HAP-1 (cell line): ENCODE measurements at regions not wholly inside any gene's neighbourhood (a gene's known extent, or its start where the extent isn't known, plus 50 kb on each side); places are given as distances from the start of the nearest gene placed in this dataset.
"Not testable (repeated sequence)": the region's sequence is repeated elsewhere in the genome, so short reads cannot be mapped to it uniquely, and the experiment has no call there.

ENCODE experiments used
- DNase-seq, 2 experiments: peaks; one replicate each; pipeline ENCODE4 v3.0.0-alpha.2; 2016 to 2020; ENCODE audit warnings: low spot score in 2 of 2
- H3K27me3 ChIP-seq: fragments of 250-450 bp; sonication (Bioruptor Pico); 2 replicates; pipeline ENCODE4 v1.5.1; 2020; ENCODE audit warnings: low read depth, mild to moderate bottlenecking, moderate library complexity
- H3K36me3 ChIP-seq: fragments of 250-450 bp; sonication (Bioruptor Pico); replicated peaks from 2 replicates; pipeline ENCODE4 v1.5.1; 2020; ENCODE audit warnings: mild to moderate bottlenecking
- H3K4me1 ChIP-seq: fragments of 250-450 bp; sonication (Bioruptor Pico); 2 replicates; pipeline ENCODE4 v1.5.1; 2020; ENCODE audit warnings: mild to moderate bottlenecking
- H3K4me3 ChIP-seq: fragments of 250-450 bp; sonication (Bioruptor Pico); 2 replicates; pipeline ENCODE4 v1.5.1; 2020; ENCODE audit warnings: mild to moderate bottlenecking, moderate library complexity
- H3K9me3 ChIP-seq: fragments of 250-450 bp; sonication (Bioruptor Pico); 2 replicates; pipeline ENCODE4 v1.5.1; 2020; ENCODE audit warnings: mild to moderate bottlenecking, moderate library complexity
- in situ Hi-C: fragments of 300-500 bp; cut with MboI; formaldehyde crosslinking; loops from 3 replicates; pipeline ENCODE4 v1.14.3; 2020; ENCODE audit warnings: low sequenced_read_pairs, inconsistent platforms, mixed read lengths

DNA sequence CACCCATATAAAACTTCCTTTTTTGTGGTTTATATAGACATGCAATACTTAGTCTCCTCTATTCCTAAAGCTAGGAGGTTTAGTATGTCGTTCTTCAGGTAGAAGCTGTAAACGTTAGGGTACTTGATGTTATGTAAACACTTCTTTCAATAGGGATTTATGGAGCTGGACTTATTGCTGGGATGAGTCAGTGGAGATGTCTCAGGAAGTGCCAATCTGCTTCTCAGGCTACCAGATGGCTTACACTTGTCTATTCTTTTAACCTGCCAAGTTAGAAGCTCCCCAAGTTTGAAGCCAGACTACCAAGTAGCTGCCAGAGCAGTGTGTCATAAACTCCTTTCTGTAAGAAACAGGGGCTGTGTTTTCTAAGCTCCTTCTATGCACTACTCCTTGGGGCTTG lies 756.5 kb upstream of the LRRTM1 start:
- DNase-seq: no peak
- no peaks in the 10 kb centered on the region for H3K4me1 ChIP-seq
- no peak overlapping the region for H3K4me3 ChIP-seq
- in situ Hi-C loops: no loop called here
- H3K27me3 ChIP-seq: no peaks in the 10 kb centered on the region
- H3K9me3 ChIP-seq: no peaks in the 10 kb centered on the region; the same call in 1 of the 2 replicates
- no peaks in the 10 kb centered on the region for H3K36me3 ChIP-seq

DNA sequence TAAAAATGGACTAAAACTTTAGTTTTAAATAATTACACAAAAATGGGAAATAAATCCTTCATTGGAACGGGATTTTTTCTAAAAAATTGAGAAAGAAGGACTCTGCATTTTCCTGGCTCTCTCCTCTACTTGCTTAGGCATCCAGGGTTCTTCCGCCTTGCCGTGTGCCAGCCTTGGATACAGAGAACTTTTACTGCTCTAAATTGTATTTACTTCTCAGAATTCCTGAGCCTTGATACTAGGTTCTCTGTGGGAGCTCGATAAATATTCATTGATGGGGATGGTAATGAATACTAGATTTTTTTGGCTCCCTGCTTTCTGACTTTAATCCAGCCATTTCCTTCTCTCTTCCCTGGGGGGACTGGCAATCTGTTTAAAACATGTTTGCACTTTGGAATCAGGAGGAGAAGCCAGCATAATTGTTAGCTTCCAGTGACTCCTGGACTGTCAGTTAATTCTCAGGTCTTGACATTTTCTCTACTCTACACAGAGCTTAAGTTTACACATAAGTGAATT lies 746.1 kb upstream of the LRRTM1 start:
- in situ Hi-C loops: no loop called here
- H3K4me3 ChIP-seq: no peak overlapping the region

DNA sequence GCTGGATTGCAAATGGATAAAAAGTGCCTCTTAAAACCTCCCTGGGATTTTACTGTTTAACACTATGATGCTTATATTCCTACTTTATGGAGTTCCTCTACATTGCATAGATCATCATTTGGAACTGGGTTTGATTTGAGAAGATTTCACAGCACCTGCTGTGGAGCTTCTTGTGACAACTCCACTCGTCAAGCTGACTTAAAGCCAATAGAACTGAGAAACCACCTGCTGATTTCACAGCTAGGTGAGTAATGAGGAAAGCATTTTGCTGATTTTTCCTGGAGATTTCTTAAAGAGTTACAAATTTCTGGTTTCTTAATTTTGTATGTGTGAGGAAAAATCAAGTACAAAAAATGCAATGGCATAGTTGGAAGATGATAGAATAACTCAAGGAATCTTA lies 739.1 kb upstream of the LRRTM1 start:
- in situ Hi-C loops: no loop called here
- no peak overlapping the region for H3K4me3 ChIP-seq
- no peaks in the 10 kb centered on the region for H3K27me3 ChIP-seq
- H3K36me3 ChIP-seq: no peaks in the 10 kb centered on the region
- DNase-seq: no peak
- H3K4me1 ChIP-seq: peaks cover 16% of the 10 kb centered on the region
- no peaks in the 10 kb centered on the region for H3K9me3 ChIP-seq

More for the DNA sequence above, 746.1 kb upstream of the LRRTM1 start:
- Histone ChIP-seq H3K4me1 (peaks cover 28% of the 10 kb centered on the region), H3K36me3 (no peaks in the 10 kb centered on the region), H3K9me3 (no peaks in the 10 kb centered on the region), H3K27me3 (no peaks in the 10 kb centered on the region)
- no peak for DNase-seq

DNA sequence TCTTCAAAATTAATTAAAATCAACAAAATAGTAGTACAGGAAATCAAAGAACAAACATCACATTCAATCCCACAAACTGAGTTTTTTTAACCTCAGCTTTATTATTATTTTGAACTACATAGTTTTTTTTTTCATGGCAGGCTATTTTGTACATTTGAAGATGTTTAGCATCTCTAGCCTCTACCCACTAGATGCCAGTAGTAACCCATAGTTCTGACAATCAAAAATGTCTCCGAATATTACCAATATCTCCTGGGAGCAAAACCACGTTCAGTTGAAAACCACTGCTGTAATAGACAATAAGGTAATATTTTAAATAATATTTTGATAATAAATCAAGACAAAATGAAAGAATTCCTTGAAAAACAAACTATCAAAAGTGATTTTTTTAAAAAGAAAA lies 702.6 kb upstream of the LRRTM1 start:
- in situ Hi-C loops: no loop called here

DNA sequence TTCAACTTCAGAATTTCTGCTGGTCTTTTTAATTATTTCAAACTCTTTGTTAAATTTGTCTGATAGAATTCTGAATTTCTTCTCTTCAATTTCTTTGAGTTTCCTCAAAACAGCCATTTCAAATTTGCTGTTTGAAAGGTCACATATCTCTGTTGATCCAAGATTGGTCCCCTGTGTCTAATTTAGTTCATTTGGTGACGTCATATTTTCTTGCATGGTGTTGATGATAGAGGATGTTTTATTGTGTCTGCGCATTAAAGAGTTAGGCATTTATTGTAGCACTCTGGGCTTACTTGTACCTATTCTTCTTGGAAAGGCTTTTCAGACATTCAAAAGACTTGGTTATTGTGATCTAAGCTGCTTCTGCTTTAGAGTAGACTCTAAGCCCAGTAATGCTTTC lies 698.4 kb upstream of the LRRTM1 start:
- Histone ChIP-seq H3K27me3 (no peaks in the 10 kb centered on the region), H3K36me3 (no peaks in the 10 kb centered on the region)
- in situ Hi-C loops: no loop called here

More for the DNA sequence above, 702.6 kb upstream of the LRRTM1 start:
- DNase-seq: no peak
- H3K36me3 ChIP-seq: no peaks in the 10 kb centered on the region
- no peaks in the 10 kb centered on the region for H3K4me1 ChIP-seq
- no peaks in the 10 kb centered on the region for H3K27me3 ChIP-seq
- no peaks in the 10 kb centered on the region for H3K9me3 ChIP-seq
- no peak overlapping the region for H3K4me3 ChIP-seq

DNA sequence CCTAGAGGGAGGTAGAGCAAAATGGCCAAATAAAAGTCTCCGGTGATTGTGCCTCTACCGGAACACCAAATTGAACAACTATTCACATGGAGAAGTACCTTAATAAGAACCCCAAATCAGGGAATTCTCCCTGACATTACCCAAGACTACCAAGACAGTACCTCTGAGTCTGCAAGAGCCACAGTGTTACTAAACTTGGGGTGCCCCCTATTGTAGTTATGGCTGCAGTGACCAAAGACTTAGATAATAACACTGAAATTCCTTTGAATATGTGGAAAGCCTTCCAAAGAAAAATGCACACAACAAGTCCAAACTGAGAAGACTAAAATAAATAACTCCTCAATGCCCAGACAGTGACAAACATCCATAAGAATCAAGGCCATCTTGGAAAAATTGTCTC lies 682.9 kb upstream of the LRRTM1 start:
- Histone ChIP-seq H3K4me1 (no peaks in the 10 kb centered on the region), H3K36me3 (no peaks in the 10 kb centered on the region), H3K27me3 (no peaks in the 10 kb centered on the region), H3K9me3 (peaks cover 4% of the 10 kb centered on the region), H3K4me3 (no peak overlapping the region)
- in situ Hi-C loops: no loop called here
- no peak for DNase-seq

More for the DNA sequence above, 698.4 kb upstream of the LRRTM1 start:
- Histone ChIP-seq H3K4me3 (no peak overlapping the region), H3K9me3 (no peaks in the 10 kb centered on the region; the same call in 1 of the 2 replicates), H3K4me1 (no peaks in the 10 kb centered on the region)
- no peak for DNase-seq

DNA sequence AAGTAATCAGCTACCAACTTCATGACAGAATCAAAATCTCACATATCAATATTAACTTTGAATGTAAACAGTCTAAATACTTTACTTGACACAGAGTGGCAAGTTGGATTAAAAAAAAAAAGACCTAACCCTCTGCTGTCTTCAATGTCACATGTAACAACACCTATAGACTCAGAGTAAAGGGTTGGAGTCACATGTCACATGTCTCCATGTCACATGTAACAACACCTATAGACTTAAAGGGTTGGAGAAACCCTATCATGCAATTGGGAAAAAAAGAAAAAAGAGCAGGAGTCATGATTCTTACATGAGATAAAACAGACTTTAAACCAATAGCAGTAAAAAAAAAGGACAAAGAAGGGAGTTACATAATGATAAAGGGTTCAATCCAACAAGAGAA lies 665.3 kb upstream of the LRRTM1 start:
- no peaks in the 10 kb centered on the region for H3K4me1 ChIP-seq
- H3K4me3 ChIP-seq: no peak overlapping the region
- no peaks in the 10 kb centered on the region for H3K27me3 ChIP-seq
- H3K36me3 ChIP-seq: no peaks in the 10 kb centered on the region
- in situ Hi-C loops: no loop called here
- no peaks in the 10 kb centered on the region; the same call in 1 of the 2 replicates for H3K9me3 ChIP-seq
- DNase-seq: no peak

DNA sequence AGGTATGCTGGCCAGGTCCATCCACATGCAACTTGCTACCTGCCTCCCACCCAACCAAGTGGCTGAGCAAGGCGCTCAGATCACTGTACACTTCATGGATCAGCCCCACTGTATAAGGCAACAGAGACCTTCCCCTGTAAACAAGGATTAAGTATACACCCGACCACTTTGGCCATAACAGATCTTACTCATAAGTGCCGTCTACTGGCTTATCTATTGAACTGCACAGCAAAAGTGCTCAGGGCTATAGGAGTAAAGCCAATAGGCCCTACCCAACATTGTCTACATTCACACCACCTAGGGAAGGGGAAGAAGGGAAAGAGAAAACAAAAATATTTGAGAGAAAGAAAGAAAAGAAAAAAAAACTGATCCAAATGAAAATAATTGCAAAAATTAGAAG lies 663.9 kb upstream of the LRRTM1 start:
- DNase-seq: no peak
- Histone ChIP-seq H3K4me1 (no peaks in the 10 kb centered on the region), H3K36me3 (no peaks in the 10 kb centered on the region), H3K9me3 (no peaks in the 10 kb centered on the region; the same call in 1 of the 2 replicates), H3K27me3 (no peaks in the 10 kb centered on the region), H3K4me3 (no peak overlapping the region)
- in situ Hi-C loops: no loop called here

DNA sequence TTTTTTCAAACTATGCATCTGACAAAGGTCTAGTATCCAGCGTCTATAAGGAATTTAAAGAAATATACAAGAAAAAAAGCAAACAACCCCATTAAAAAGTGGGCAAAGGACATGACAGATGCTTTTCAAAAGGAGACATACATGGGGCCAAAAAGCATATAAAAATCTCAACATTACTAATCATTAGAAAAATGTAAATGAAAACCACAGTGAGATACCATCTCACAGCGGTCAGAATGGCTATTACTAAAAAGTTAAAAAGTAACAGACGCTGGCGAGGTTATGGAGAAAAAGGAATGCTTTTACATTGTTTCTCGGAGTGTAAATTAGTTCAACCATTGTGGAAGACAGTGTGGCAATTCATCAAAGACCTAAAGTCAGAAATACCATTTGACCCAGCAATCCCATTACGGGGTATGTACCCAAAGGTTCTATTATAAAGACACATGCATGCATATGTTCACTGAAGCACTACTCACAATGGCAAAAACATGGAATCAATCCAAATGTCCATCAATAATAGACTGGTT lies 643.1 kb upstream of the LRRTM1 start:
- 0 out of 2 replicates have a peak, but pooled peaks cover 3% of the 10 kb centered on the region for H3K4me1 ChIP-seq
- H3K4me3 ChIP-seq: no peak overlapping the region
- no peaks in the 10 kb centered on the region for H3K36me3 ChIP-seq
- peaks cover 2% of the 10 kb centered on the region; the same call in 1 of the 2 replicates for H3K9me3 ChIP-seq
- H3K27me3 ChIP-seq: no peaks in the 10 kb centered on the region
- DNase-seq: no peak
- in situ Hi-C loops: no loop called here

DNA sequence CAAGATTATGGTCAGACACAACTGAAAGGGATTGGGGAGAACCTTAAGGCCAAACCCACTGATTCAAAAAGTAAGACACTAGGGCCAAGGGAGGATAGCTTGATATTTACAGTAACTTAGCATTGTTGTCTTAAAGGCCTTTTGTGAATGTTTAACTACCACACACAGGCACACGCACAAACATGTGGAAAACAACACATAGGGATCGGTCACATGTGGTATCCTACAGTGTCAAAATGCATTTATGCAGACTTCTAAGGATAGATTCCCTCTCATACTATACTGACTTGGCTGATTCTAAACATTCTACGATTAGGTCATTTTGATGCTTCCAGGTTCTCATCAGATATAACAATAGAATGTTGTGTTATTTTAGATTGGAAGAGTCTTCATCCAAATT lies 638.9 kb upstream of the LRRTM1 start:
- H3K9me3 ChIP-seq: peaks cover 2% of the 10 kb centered on the region; the same call in 1 of the 2 replicates
- in situ Hi-C loops: no loop called here

DNA sequence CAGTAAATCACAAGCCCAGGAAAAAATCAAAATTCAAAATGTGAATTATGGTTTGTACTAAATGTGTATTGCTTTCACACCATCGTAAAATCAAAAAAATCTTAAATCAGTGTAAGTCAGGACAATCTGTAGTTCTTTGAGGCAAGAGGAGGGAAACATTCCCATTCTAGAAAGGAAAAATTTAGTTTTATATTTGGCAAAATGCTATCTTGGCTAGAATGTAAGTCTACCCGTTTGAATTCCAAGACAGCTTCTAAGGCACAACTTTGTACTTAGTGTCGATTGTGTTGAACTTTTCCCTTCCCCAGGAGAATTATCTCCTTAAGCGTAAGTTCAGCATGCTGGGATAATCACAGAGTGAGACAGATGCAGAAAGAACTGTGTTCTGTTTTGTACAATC lies 638.2 kb upstream of the LRRTM1 start:
- no peaks in the 10 kb centered on the region for H3K27me3 ChIP-seq
- H3K9me3 ChIP-seq: peaks cover 2% of the 10 kb centered on the region; the same call in 1 of the 2 replicates
- no peak for DNase-seq
- in situ Hi-C loops: no loop called here
- H3K36me3 ChIP-seq: no peaks in the 10 kb centered on the region
- H3K4me1 ChIP-seq: no peaks in the 10 kb centered on the region
- H3K4me3 ChIP-seq: no peak overlapping the region

More for the DNA sequence above, 638.9 kb upstream of the LRRTM1 start:
- Histone ChIP-seq H3K4me1 (no peaks in the 10 kb centered on the region), H3K27me3 (no peaks in the 10 kb centered on the region), H3K4me3 (no peak overlapping the region), H3K36me3 (no peaks in the 10 kb centered on the region)
- no peak for DNase-seq

DNA sequence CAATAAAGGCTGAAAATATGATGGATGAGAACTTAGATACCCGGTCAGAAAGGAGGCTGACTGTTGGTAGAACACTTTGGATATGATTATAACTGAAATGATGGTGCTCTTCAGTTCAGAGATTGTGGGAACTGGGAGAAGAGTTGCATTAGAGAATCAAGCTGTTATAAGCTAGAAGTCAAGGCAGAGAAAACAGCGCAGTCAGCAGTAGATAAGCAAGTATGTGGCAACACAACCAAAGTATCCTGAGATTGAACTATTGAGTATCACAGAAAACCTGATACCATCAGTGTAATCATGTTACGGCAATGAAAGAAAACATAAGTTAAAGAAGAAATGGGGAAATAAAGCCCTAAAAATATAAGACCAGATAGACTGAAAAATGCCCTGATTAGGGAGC lies 633.9 kb upstream of the LRRTM1 start:
- Histone ChIP-seq H3K36me3 (no peaks in the 10 kb centered on the region), H3K4me3 (no peak overlapping the region), H3K27me3 (no peaks in the 10 kb centered on the region), H3K4me1 (no peaks in the 10 kb centered on the region), H3K9me3 (no peaks in the 10 kb centered on the region)
- in situ Hi-C loops: no loop called here
- no peak for DNase-seq

DNA sequence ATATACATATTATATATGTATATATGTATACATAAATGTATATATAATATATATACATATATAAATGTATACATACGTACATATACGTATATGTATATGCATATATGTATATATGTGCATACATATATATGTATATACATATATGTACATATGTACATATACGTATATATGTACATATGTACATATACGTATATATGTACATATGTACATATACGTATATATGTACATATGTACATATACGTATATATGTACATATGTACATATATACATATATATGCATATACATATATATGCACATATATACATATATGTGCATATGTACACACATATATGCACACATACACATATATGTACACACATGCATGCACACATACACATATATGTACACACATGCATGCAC lies 627.3 kb upstream of the LRRTM1 start:
- in situ Hi-C loops, H3K4me1 ChIP-seq, H3K4me3 ChIP-seq: not testable (repeated sequence)

DNA sequence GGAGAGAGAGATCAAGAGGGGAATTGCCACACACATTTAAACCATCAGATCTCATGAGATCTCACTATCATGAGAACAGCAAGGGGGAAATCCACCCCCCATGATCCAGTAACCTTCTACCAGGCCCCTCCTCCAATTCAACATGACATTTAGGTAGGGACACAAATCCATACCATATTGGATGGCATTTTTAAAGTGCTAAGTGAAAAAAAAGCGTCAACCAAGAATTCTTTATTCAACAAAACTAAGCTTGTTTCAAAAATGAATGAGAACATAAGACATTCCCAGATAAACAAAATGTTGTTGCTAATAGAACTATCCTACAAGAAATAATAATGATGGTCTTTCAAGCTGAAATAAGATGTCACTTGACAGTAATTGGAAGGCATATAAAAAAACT lies 626.2 kb upstream of the LRRTM1 start:
- in situ Hi-C loops: no loop called here
- Histone ChIP-seq H3K27me3 (no peaks in the 10 kb centered on the region), H3K4me3 (no peak overlapping the region), H3K4me1 (no peaks in the 10 kb centered on the region), H3K36me3 (no peaks in the 10 kb centered on the region), H3K9me3 (no peaks in the 10 kb centered on the region)
- no peak for DNase-seq

More for the DNA sequence above, 627.3 kb upstream of the LRRTM1 start:
- H3K27me3 ChIP-seq, DNase-seq, H3K36me3 ChIP-seq, H3K9me3 ChIP-seq: not testable (repeated sequence)

DNA sequence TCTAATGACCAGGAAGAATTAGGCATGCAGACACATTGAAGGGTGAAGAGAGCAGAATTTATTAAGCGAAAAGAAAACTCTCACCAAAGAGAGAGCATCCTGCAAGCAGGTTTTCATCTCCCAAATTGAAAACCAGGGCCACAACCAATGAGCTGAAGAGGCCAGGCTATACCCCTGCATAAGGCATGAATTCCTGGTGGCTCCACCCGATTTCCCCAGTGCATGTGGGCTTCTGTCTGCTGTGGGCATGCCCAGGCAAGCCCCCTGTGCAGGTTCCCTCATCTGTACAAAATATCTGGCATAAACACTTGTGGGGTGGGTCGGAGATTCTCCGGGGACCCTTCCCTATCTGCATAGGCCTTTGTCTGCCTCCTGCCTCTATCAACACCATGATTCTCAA lies 621.6 kb upstream of the LRRTM1 start:
- no peaks in the 10 kb centered on the region for H3K27me3 ChIP-seq
- no peaks in the 10 kb centered on the region for H3K9me3 ChIP-seq
- no peak overlapping the region for H3K4me3 ChIP-seq
- no peaks in the 10 kb centered on the region for H3K4me1 ChIP-seq
- no peaks in the 10 kb centered on the region for H3K36me3 ChIP-seq
- DNase-seq: no peak
- in situ Hi-C loops: no loop called here
